Activated CD8-positive, alpha-beta T cell treated with anti-CD3 and anti-CD28 coated beads for 36 hours (primary cell): ENCODE measurements at regions not wholly inside any gene's neighbourhood (a gene's known extent, or its start where the extent isn't known, plus 50 kb on each side); places are given as distances from the start of the nearest gene placed in this dataset.

ENCODE experiments used
- ATAC-seq: fragments of 200-7000 bp; cut with Tn5 transposase; one replicate; pipeline ENCODE4 v1.10.0; 2021; ENCODE audit warnings: mild to moderate bottlenecking, moderate library complexity
- CTCF ChIA-PET: fragments of 350-600 bp; sonication (Branson Sonifier 250); formaldehyde crosslinking; loops from one replicate; lab custom pipeline; 2021; ENCODE audit warnings: antibody characterized with exemption; lab: Charles Lee
- POLR2A ChIA-PET: fragments of 350-600 bp; sonication (Branson Sonifier 250); formaldehyde crosslinking; loops from one replicate; lab custom pipeline; 2021; ENCODE audit warnings: antibody characterized with exemption; lab: Charles Lee
- DNase-seq: peaks from one replicate; pipeline ENCODE4 v3.0.0-alpha.2; 2020
- H3K27ac Mint-ChIP-seq: one replicate; pipeline ENCODE4 v1.8.0; 2021; ENCODE audit warnings: mild to moderate bottlenecking, mixed read lengths
- H3K27me3 Mint-ChIP-seq: one replicate; pipeline ENCODE4 v1.8.0; 2021; ENCODE audit warnings: mixed read lengths
- H3K36me3 Mint-ChIP-seq: one replicate; pipeline ENCODE4 v1.8.0; 2021; ENCODE audit warnings: low read depth, mixed read lengths
- H3K4me1 Mint-ChIP-seq: one replicate; pipeline ENCODE4 v1.8.0; 2021; ENCODE audit warnings: low read depth, mixed read lengths
- H3K4me3 Mint-ChIP-seq: one replicate; pipeline ENCODE4 v1.8.0; 2021; ENCODE audit warnings: mild to moderate bottlenecking, moderate library complexity, mixed read lengths
- H3K9me3 Mint-ChIP-seq: one replicate; pipeline ENCODE4 v1.8.0; 2021; ENCODE audit warnings: mixed read lengths
- intact Hi-C: fragments of 100-400 bp; cut with micrococcal nuclease; formaldehyde crosslinking; loops from one replicate; pipeline ENCODE4 v1.10.0; 2022
- TF ChIP-seq, protein P1 (sequence below): fragments of 200-600 bp; IDR thresholded peaks from one replicate; pipeline ENCODE4 v1.8.0; 2022; ENCODE audit warnings: antibody characterized with exemption, mild to moderate bottlenecking

DNA sequence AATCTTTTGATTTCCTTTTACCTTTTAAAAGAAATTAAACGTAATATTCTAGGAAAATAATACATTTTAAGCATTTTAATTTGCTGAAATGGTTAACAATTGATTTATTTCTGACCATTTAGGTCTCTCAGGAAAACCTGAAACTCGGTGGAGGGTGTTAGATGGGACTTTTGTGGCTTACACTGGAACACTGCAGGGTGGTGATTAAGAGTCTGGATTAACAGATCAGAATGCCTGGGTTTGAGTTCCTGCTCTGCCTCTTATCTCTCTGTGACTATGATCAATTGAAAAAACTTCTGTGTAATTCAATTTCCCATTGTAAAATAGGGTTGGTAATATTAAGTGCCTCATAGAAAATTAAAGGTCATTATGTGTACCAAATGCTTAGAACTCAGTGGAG lies 168.7 kb downstream of the UBE2E3 start:
- H3K27ac Mint-ChIP-seq, result peak overlapping the region; percentile 53
- H3K36me3 Mint-ChIP-seq, result peaks cover 19% of the 10 kb centered on the region
- intact Hi-C loops, result no loop called here
- H3K4me1 Mint-ChIP-seq, result peaks cover 78% of the 10 kb centered on the region
- H3K9me3 Mint-ChIP-seq, result peaks cover 10% of the 10 kb centered on the region
- TF ChIP-seq, protein P1, sequence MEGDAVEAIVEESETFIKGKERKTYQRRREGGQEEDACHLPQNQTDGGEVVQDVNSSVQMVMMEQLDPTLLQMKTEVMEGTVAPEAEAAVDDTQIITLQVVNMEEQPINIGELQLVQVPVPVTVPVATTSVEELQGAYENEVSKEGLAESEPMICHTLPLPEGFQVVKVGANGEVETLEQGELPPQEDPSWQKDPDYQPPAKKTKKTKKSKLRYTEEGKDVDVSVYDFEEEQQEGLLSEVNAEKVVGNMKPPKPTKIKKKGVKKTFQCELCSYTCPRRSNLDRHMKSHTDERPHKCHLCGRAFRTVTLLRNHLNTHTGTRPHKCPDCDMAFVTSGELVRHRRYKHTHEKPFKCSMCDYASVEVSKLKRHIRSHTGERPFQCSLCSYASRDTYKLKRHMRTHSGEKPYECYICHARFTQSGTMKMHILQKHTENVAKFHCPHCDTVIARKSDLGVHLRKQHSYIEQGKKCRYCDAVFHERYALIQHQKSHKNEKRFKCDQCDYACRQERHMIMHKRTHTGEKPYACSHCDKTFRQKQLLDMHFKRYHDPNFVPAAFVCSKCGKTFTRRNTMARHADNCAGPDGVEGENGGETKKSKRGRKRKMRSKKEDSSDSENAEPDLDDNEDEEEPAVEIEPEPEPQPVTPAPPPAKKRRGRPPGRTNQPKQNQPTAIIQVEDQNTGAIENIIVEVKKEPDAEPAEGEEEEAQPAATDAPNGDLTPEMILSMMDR, result no peak
- H3K4me3 Mint-ChIP-seq, result peak overlapping the region; percentile 15
- ATAC-seq, result no peak
- no peaks in the 10 kb centered on the region for H3K27me3 Mint-ChIP-seq
- ChIA-PET CTCF (interaction anchor here (0.7 to 1.3 kb wide), 2 partner anchors 11 to 44 kb away, joined by 3 to 5 read pairs; no protein-coding TSS in a partner anchor), POLR2A (no interaction called here)
- DNase-seq, result no peak

DNA sequence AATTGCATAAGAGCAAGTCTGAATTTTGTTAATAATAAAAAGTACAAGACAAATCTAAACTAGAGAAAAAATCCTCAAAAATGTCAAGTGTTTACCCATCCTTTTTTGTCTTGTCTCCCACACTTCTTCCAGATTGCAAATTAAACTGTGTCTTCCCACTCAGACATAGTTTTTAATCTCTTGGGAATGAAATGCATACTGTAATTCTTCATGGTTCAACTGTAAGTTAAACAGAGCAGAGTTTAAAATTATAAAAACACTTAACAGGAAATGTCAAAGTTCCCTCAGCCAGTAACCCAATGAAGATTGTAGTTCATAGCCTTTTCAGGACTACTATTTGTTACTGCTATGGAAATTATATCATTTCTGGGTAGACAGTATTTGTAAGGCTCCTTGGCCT lies 171.8 kb downstream of the UBE2E3 start:
- ChIA-PET CTCF (interaction anchor here (1.0 to 2.2 kb wide), 4 partner anchors 9 to 305 kb away, joined by 3 to 9 read pairs (median 6); partner anchors contain the start of gene ITGA4), POLR2A (no interaction called here)
- H3K4me1 Mint-ChIP-seq, result peaks cover 59% of the 10 kb centered on the region
- ATAC-seq (no peak), DNase-seq (no peak)
- intact Hi-C loops, result no loop called here
- no peak overlapping the region for H3K4me3 Mint-ChIP-seq
- H3K27me3 Mint-ChIP-seq, result no peaks in the 10 kb centered on the region
- H3K36me3 Mint-ChIP-seq, result peaks cover 21% of the 10 kb centered on the region
- TF ChIP-seq, protein P1, result no peak
- H3K27ac Mint-ChIP-seq, result peak overlapping the region; percentile 72
- peaks cover 17% of the 10 kb centered on the region for H3K9me3 Mint-ChIP-seq

DNA sequence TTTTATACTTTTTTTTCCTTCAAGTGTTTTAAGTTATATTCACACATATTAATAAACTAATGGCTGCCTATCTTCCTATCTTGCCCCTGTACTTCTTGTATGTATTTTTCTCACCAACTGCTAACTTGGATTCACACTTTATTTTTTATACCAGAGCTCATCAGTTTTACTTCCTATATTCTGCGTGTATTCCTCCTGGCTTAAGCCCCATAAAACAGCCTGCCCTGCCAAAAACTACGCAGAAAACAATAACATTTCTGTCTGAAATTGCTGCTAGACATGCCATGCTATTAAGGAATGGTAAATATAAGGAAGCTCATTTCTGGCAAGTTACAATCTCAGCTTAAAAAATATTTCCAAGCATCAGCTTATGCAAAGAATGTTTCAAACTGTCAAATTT lies 172.3 kb downstream of the UBE2E3 start:
- peaks cover 24% of the 10 kb centered on the region for H3K36me3 Mint-ChIP-seq
- H3K27ac Mint-ChIP-seq, result peak overlapping the region; percentile 72
- no peaks in the 10 kb centered on the region for H3K27me3 Mint-ChIP-seq
- TF ChIP-seq, protein P1, result no peak
- ChIA-PET POLR2A (interaction anchor here (0.8 kb wide), 1 partner anchor 13 kb away, joined by 3 read pairs; no protein-coding TSS in a partner anchor), CTCF (interaction anchor here (0.9 to 2.2 kb wide), 6 partner anchors 9 to 305 kb away, joined by 3 to 9 read pairs (median 4); partner anchors contain the start of gene ITGA4)
- H3K9me3 Mint-ChIP-seq, result peaks cover 19% of the 10 kb centered on the region
- intact Hi-C loops, result no loop called here
- ATAC-seq (no peak), DNase-seq (no peak)
- H3K4me3 Mint-ChIP-seq, result peak overlapping the region; percentile 9
- H3K4me1 Mint-ChIP-seq, result peaks cover 54% of the 10 kb centered on the region

DNA sequence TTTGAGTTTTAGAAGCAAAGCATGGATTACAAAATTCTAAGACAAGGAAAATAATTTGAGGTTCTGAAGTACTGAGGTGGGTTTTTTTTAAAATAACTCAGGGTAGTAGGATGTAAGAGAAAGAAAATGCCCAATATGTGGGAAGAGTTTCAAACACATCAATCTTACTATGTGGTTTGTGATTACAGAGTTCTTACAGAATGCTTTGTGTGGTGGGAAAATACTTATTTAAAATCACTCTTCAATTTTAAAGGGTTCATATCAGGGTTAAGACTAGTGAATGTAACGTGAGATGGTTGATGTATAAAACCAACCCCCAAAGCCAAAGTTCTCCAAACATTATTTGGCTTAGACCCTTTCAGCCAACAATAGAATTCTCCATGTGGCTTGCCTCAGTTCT lies 173.5 kb downstream of the UBE2E3 start:
- Mint-ChIP-seq H3K27me3 (no peaks in the 10 kb centered on the region), H3K9me3 (peaks cover 19% of the 10 kb centered on the region), H3K4me3 (no peak overlapping the region), H3K4me1 (peaks cover 49% of the 10 kb centered on the region), H3K36me3 (peaks cover 30% of the 10 kb centered on the region), H3K27ac (peak overlapping the region; percentile 50)
- TF ChIP-seq, protein P1, result no peak
- no peak for DNase-seq
- ATAC-seq, result no peak
- ChIA-PET CTCF (interaction anchor here (1.2 to 2.2 kb wide), 3 partner anchors 25 to 303 kb away, joined by 3 to 9 read pairs (median 7); partner anchors contain the start of gene ITGA4), POLR2A (no interaction called here)
- intact Hi-C loops, result no loop called here

DNA sequence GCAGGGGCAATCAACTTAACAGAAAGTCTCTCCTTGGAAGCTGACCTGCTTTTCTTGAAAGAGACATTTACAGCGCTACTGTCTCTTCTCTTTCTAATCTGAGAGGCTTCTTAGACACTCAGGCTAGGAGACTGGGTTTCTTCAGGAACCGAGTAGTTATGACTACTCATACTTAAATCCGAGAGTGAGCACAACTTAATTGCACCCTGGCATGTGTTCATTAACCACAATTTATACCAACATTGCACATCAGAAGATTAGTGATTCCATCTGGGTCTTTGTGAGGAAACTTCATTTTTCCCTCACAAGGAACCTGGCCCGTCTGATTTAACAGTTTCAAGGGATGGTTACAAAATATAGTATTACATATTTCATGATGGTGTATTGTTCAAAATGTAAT lies 176.9 kb downstream of the UBE2E3 start:
- Mint-ChIP-seq H3K4me3 (no peak overlapping the region), H3K4me1 (peaks cover 31% of the 10 kb centered on the region), H3K27ac (no peak overlapping the region), H3K27me3 (no peaks in the 10 kb centered on the region), H3K36me3 (peaks cover 33% of the 10 kb centered on the region), H3K9me3 (peaks cover 25% of the 10 kb centered on the region)
- ATAC-seq (no peak), DNase-seq (no peak)
- CTCF ChIA-PET, result no interaction called here
- intact Hi-C loops, result no loop called here
- TF ChIP-seq, protein P1, result no peak
- POLR2A ChIA-PET, result no interaction called here
